HepG2 (cell line): ENCODE measurements at regions not wholly inside any gene's neighbourhood (a gene's known extent, or its start where the extent isn't known, plus 50 kb on each side); places are given as distances from the start of the nearest gene placed in this dataset.

Source experiments
- ATAC-seq: fragments of 200-7000 bp; cut with Tn5 transposase; 3 replicates; pipeline ENCODE4 v1.9.1; 2020; ENCODE audit warnings: mild to moderate bottlenecking, moderate library complexity
- BruUV-seq: library from RNA; stranded (reverse); fragments of 400-500 nt; replicated peaks from 2 replicates; lab custom pipeline; 2021; lab: Mats Ljungman, UMichigan
- CTCF ChIA-PET: fragments of 300-600 bp; formaldehyde crosslinking; extraction: SDS; loops from one replicate; lab custom pipeline; 2021; ENCODE audit warnings: low total read pairs, inconsistent platforms, low intra/inter-chr PET ratio; lab: Yijun Ruan, JAX
- POLR2A ChIA-PET: fragments of 350-600 bp; sonication (Branson Sonifier 250); formaldehyde crosslinking; loops from one replicate; lab custom pipeline; 2020; ENCODE audit warnings: antibody characterized with exemption, inconsistent platforms; lab: Yijun Ruan, JAX
- DNase-seq: peaks from one replicate; pipeline ENCODE4 v3.0.0-alpha.2; 2015; ENCODE audit warnings: low spot score
- FAIRE-seq: peaks from 3 replicates; lab custom pipeline; 2011; peaks lifted over from hg19 to GRCh38; lab: Jason Lieb, UNC
- H2AFZ ChIP-seq: one replicate; pipeline ENCODE4 v1.6.1; 2011; ENCODE audit warnings: low read length, inconsistent platforms
- H3K27ac ChIP-seq: fragments of 300-600 bp; 3 replicates; pipeline ENCODE4 v1.8.0; 2011; ENCODE audit warnings: mixed run types, mild to moderate bottlenecking, mixed read lengths, low read length, inconsistent platforms; ENCODE audit not compliant: insufficient read depth; ENCODE audit errors: extremely low read length
- H3K27me3 ChIP-seq, 2 experiments: fragments of 200-600 bp in 1 of 2; 2 replicates in 1 of 2; 3 replicates in 1 of 2; pipeline versions ENCODE4 v1.6.0 to v1.8.0; 2011; ENCODE audit warnings: low read length in 2 of 2, mild to moderate bottlenecking in 2 of 2, moderate library complexity in 2 of 2, inconsistent platforms in 1 of 2; ENCODE audit not compliant: insufficient read depth in 2 of 2, control insufficient read depth in 1 of 2
- H3K36me3 ChIP-seq, 2 experiments: fragments of 200-600 bp in 1 of 2; replicated peaks in 1 of 2; 2 replicates in 1 of 2; 3 replicates in 1 of 2; pipeline versions ENCODE4 v1.5.1 to v1.8.0; 2011; ENCODE audit warnings: low read length in 2 of 2, inconsistent platforms in 1 of 2; ENCODE audit not compliant: insufficient read depth in 2 of 2, control insufficient read depth in 1 of 2
- H3K4me1 ChIP-seq: 2 replicates; pipeline ENCODE4 v1.5.1; 2012; ENCODE audit warnings: low read length, inconsistent platforms; ENCODE audit not compliant: insufficient read depth
- H3K4me2 ChIP-seq: 2 replicates; pipeline ENCODE4 v1.6.0; 2011; ENCODE audit warnings: low read depth, low read length, inconsistent platforms
- H3K4me3 ChIP-seq, 3 experiments: fragments of 200-600 bp in 1 of 3; sonication (generic), shearing (Covaris generic) in 1 of 3; replicated peaks in 1 of 3; 2 replicates each; pipeline ENCODE4 v1.5.1; 2011 to 2016; ENCODE audit warnings: low read length in 3 of 3, inconsistent platforms in 2 of 3, low read depth in 2 of 3, mild to moderate bottlenecking in 2 of 3, control low read depth in 1 of 3, mixed read lengths in 1 of 3; ENCODE audit not compliant: insufficient read depth in 1 of 3
- H3K79me2 ChIP-seq: one replicate; pipeline ENCODE4 v1.6.1; 2011; ENCODE audit warnings: low read length, inconsistent platforms; ENCODE audit not compliant: insufficient read depth
- H3K9ac ChIP-seq: 2 replicates; pipeline ENCODE4 v1.6.0; 2011; ENCODE audit warnings: mild to moderate bottlenecking, low read depth, low read length, inconsistent platforms; ENCODE audit not compliant: insufficient read depth
- H3K9me3 ChIP-seq: 2 replicates; pipeline ENCODE4 v1.5.1; 2012; ENCODE audit warnings: mild to moderate bottlenecking, low read length
- H4K20me1 ChIP-seq: 2 replicates; pipeline ENCODE4 v1.6.0; 2011; ENCODE audit warnings: inconsistent platforms, mild to moderate bottlenecking, low read length, moderate library complexity; ENCODE audit not compliant: insufficient read depth
- AFF4 ChIP-seq: sonication (generic); formaldehyde crosslinking; IDR thresholded peaks from 2 replicates; pipeline ENCODE4 v1.4.0; 2020; ENCODE audit warnings: missing genetic modification reagents
- MEIS2 ChIP-seq: sonication (generic); formaldehyde crosslinking; IDR thresholded peaks from 2 replicates; pipeline ENCODE4 v1.9.0; 2021; ENCODE audit warnings: mild to moderate bottlenecking, missing genetic modification reagents
- MYC ChIP-seq: sonication (generic); formaldehyde crosslinking; IDR thresholded peaks from 2 replicates; pipeline ENCODE4 v1.9.0; 2021; ENCODE audit warnings: missing genetic modification reagents, borderline replicate concordance
- SAP130 ChIP-seq: IDR thresholded peaks from 2 replicates; pipeline ENCODE4 v1.6.1; 2016; ENCODE audit warnings: low read depth
- TRIM24 ChIP-seq: sonication (generic); formaldehyde crosslinking; IDR thresholded peaks from 2 replicates; pipeline ENCODE4 v1.8.0; 2022; ENCODE audit warnings: mild to moderate bottlenecking, missing genetic modification reagents
- U2AF1 ChIP-seq: fragments of 200-400 bp; formaldehyde crosslinking; optimal IDR thresholded peaks from 2 replicates; pipeline ENCODE3; 2017; ENCODE audit warnings: mild to moderate bottlenecking, low read depth, low read length
- ZBTB46 ChIP-seq: sonication (generic); formaldehyde crosslinking; IDR thresholded peaks from 2 replicates; pipeline ENCODE4 v1.4.0; 2020; ENCODE audit warnings: mild to moderate bottlenecking, missing genetic modification reagents, borderline replicate concordance
- ZNF577 ChIP-seq: sonication (generic); formaldehyde crosslinking; IDR thresholded peaks from 2 replicates; pipeline ENCODE4 v1.4.0; 2020; ENCODE audit warnings: mild to moderate bottlenecking, low read depth, missing genetic modification reagents, borderline replicate concordance
- ZNF616 ChIP-seq: sonication (generic); formaldehyde crosslinking; IDR thresholded peaks from 2 replicates; pipeline ENCODE4 v1.5.0; 2020; ENCODE audit warnings: low read depth, mild to moderate bottlenecking, missing genetic modification reagents
- ZNF773 ChIP-seq: sonication (generic); formaldehyde crosslinking; IDR thresholded peaks from 2 replicates; pipeline ENCODE4 v1.4.0; 2020; ENCODE audit warnings: missing genetic modification reagents, borderline replicate concordance
- WGBS: methylation state at CpG from one replicate; pipeline ENCODE4 v1.1.6; 2017; ENCODE audit warnings: low lambda C conversion rate; 5-methylcytosine and 5-hydroxymethylcytosine counted together
- in situ Hi-C: cut with HindIII; loops from 2 replicates; pipeline ENCODE4 v1.10.0; 2017; ENCODE audit warnings: low pct_unique_long_range_greater_than_20kb; ENCODE audit not compliant: extremely low pct_ligation_motif_present
- intact Hi-C: fragments of 100-400 bp; cut with micrococcal nuclease; formaldehyde crosslinking; loops from one replicate; pipeline ENCODE4 v1.10.0; 2022; ENCODE audit not compliant: unreplicated experiment
- TF ChIP-seq, protein P1 (sequence below): IDR thresholded peaks from 2 replicates; pipeline ENCODE4 v1.6.1; 2016; ENCODE audit warnings: low read depth
- TF ChIP-seq, protein P2 (sequence below): sonication (generic); formaldehyde crosslinking; IDR thresholded peaks from 2 replicates; pipeline ENCODE4 v1.5.1; 2020; ENCODE audit warnings: mild to moderate bottlenecking, missing genetic modification reagents, moderate library complexity

GRCh38 chr1:60898413-60898812, 183.9 kb upstream of the NFIA start (continued):
- TF ChIP-seq AFF4 (no peak), ZNF773 (CRISPR knock-in tag) (no peak), ZBTB46 (no peak), U2AF1 (no peak), TRIM24 (CRISPR knock-in tag) (no peak), MYC (CRISPR knock-in tag) (no peak)
- TF ChIP-seq, all 625 proteins: peak for 0

GRCh38 chr1:60896701-60897363, 185.5 kb upstream of the NFIA start:
- H2AFZ ChIP-seq: no peak overlapping the region
- no peak overlapping the region for H3K4me2 ChIP-seq
- CTCF ChIA-PET: no interaction called here
- in situ Hi-C loops: no loop called here
- no peaks in the 10 kb centered on the region for H3K79me2 ChIP-seq
- POLR2A ChIA-PET: no interaction called here
- H3K27me3 ChIP-seq: peaks cover 0 to 14% of the 10 kb centered on the region in 2 experiments; a peak in 2 of 5 replicates
- no peaks in the 10 kb centered on the region for H4K20me1 ChIP-seq
- H3K9ac ChIP-seq: no peak overlapping the region
- ATAC-seq (no peak), FAIRE-seq (no peak), DNase-seq (no peak)
- H3K36me3 ChIP-seq: no peaks in the 10 kb centered on the region
- H3K9me3 ChIP-seq: no peaks in the 10 kb centered on the region
- WGBS: 57% methylated on average over 14 of the region's 14 CpGs
- no TSS peak for BruUV-seq
- intact Hi-C loops: no loop called here
- no peak overlapping the region for H3K4me3 ChIP-seq
- H3K27ac ChIP-seq: no peak overlapping the region
- H3K4me1 ChIP-seq: no peaks in the 10 kb centered on the region
- TF ChIP-seq, protein P1, sequence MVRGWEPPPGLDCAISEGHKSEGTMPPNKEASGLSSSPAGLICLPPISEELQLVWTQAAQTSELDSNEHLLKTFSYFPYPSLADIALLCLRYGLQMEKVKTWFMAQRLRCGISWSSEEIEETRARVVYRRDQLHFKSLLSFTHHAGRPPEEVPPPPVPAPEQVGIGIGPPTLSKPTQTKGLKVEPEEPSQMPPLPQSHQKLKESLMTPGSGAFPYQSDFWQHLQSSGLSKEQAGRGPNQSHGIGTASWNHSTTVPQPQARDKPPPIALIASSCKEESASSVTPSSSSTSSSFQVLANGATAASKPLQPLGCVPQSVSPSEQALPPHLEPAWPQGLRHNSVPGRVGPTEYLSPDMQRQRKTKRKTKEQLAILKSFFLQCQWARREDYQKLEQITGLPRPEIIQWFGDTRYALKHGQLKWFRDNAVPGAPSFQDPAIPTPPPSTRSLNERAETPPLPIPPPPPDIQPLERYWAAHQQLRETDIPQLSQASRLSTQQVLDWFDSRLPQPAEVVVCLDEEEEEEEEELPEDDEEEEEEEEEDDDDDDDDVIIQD (CRISPR knock-in tag): no peak
- TF ChIP-seq ZNF616 (CRISPR knock-in tag) (no peak), MEIS2 (CRISPR knock-in tag) (no peak), ZNF577 (CRISPR knock-in tag) (no peak), SAP130 (no peak)
- TF ChIP-seq, protein P2, sequence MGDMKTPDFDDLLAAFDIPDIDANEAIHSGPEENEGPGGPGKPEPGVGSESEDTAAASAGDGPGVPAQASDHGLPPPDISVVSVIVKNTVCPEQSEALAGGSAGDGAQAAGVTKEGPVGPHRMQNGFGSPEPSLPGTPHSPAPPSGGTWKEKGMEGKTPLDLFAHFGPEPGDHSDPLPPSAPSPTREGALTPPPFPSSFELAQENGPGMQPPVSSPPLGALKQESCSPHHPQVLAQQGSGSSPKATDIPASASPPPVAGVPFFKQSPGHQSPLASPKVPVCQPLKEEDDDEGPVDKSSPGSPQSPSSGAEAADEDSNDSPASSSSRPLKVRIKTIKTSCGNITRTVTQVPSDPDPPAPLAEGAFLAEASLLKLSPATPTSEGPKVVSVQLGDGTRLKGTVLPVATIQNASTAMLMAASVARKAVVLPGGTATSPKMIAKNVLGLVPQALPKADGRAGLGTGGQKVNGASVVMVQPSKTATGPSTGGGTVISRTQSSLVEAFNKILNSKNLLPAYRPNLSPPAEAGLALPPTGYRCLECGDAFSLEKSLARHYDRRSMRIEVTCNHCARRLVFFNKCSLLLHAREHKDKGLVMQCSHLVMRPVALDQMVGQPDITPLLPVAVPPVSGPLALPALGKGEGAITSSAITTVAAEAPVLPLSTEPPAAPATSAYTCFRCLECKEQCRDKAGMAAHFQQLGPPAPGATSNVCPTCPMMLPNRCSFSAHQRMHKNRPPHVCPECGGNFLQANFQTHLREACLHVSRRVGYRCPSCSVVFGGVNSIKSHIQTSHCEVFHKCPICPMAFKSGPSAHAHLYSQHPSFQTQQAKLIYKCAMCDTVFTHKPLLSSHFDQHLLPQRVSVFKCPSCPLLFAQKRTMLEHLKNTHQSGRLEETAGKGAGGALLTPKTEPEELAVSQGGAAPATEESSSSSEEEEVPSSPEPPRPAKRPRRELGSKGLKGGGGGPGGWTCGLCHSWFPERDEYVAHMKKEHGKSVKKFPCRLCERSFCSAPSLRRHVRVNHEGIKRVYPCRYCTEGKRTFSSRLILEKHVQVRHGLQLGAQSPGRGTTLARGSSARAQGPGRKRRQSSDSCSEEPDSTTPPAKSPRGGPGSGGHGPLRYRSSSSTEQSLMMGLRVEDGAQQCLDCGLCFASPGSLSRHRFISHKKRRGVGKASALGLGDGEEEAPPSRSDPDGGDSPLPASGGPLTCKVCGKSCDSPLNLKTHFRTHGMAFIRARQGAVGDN: no peak
